CD4-positive, alpha-beta T cell (primary cell): ENCODE measurements at regions not wholly inside any gene's neighbourhood (a gene's known extent, or its start where the extent isn't known, plus 50 kb on each side); places are given as distances from the start of the nearest gene placed in this dataset.

Source experiments
- ATAC-seq: fragments of 200-7000 bp; cut with Tn5 transposase; one replicate; pipeline ENCODE4 v1.10.0; 2022; ENCODE audit warnings: mild to moderate bottlenecking; ENCODE audit not compliant: poor library complexity
- CTCF ChIA-PET: fragments of 350-600 bp; sonication (Branson Sonifier 250); formaldehyde crosslinking; loops from one replicate; lab custom pipeline; 2021; ENCODE audit warnings: antibody characterized with exemption, inconsistent platforms; lab: Charles Lee
- POLR2A ChIA-PET: fragments of 350-600 bp; sonication (Branson Sonifier 250); formaldehyde crosslinking; loops from one replicate; lab custom pipeline; 2021; ENCODE audit warnings: antibody characterized with exemption, inconsistent platforms; lab: Charles Lee
- DNase-seq, 14 experiments: peaks; one replicate each; pipeline ENCODE4 v3.0.0-alpha.2; 2013 to 2020; ENCODE audit warnings: mixed read lengths in 2 of 14
- H3K27ac ChIP-seq, 2 donors: one replicate each; pipeline versions ENCODE4 v1.5.1 to v1.7.0; 2013; ENCODE audit warnings: low read length in 2 of 2, low read depth in 1 of 2, mild to moderate bottlenecking in 1 of 2
- H3K27me3 ChIP-seq, 2 experiments: 1 replicate in 1 of 2; 2 replicates in 1 of 2; pipeline versions ENCODE4 v1.6.1 to v1.7.0; 2013; ENCODE audit warnings: low read length in 2 of 2, control low read depth in 1 of 2, mild to moderate bottlenecking in 1 of 2, moderate library complexity in 1 of 2; ENCODE audit not compliant: insufficient read depth in 2 of 2, control insufficient read depth in 1 of 2
- H3K36me3 ChIP-seq: one replicate; pipeline ENCODE4 v1.6.1; 2013; ENCODE audit warnings: low read length, control low read depth; ENCODE audit not compliant: insufficient read depth
- H3K4me1 ChIP-seq: one replicate; pipeline ENCODE4 v1.6.1; 2013; ENCODE audit warnings: low read length, control low read depth; ENCODE audit not compliant: insufficient read depth
- H3K4me3 ChIP-seq: one replicate; pipeline ENCODE4 v1.5.1; 2013; ENCODE audit warnings: mild to moderate bottlenecking, low read length, moderate library complexity
- H3K9me3 ChIP-seq, 2 experiments: 1 replicate in 1 of 2; 2 replicates in 1 of 2; pipeline versions ENCODE4 v1.6.1 to v1.7.0; 2013; ENCODE audit warnings: low read length in 2 of 2, mild to moderate bottlenecking in 2 of 2, control low read depth in 1 of 2, moderate library complexity in 1 of 2; ENCODE audit not compliant: control insufficient read depth in 1 of 2, insufficient read depth in 1 of 2
- H3K27ac Mint-ChIP-seq: one replicate; pipeline ENCODE4 v1.8.0; 2020; ENCODE audit warnings: mixed read lengths
- H3K27me3 Mint-ChIP-seq: one replicate; pipeline ENCODE4 v1.8.0; 2021; ENCODE audit warnings: mixed read lengths
- H3K36me3 Mint-ChIP-seq: one replicate; pipeline ENCODE4 v1.8.0; 2021; ENCODE audit warnings: low read depth, mixed read lengths
- H3K4me1 Mint-ChIP-seq: one replicate; pipeline ENCODE4 v1.8.0; 2021; ENCODE audit warnings: low read depth, mixed read lengths
- H3K4me3 Mint-ChIP-seq: one replicate; pipeline ENCODE4 v1.8.0; 2020; ENCODE audit warnings: mild to moderate bottlenecking, mixed read lengths
- H3K9me3 Mint-ChIP-seq: one replicate; pipeline ENCODE4 v1.8.0; 2020; ENCODE audit warnings: mixed read lengths
- CTCF ChIP-seq: fragments of 200-600 bp; IDR thresholded peaks from one replicate; pipeline ENCODE4 v1.8.0; 2022; ENCODE audit warnings: antibody characterized with exemption, mild to moderate bottlenecking
- intact Hi-C, 2 experiments: fragments of 100-400 bp; cut with DNase I in 1 of 2; cut with micrococcal nuclease in 1 of 2; formaldehyde crosslinking; loops; one replicate each; pipeline versions ENCODE4 v1.15.1 to v1.9.0; 2023 to 2025; cut with DNase I, micrococcal nuclease

- peaks cover 0 to 7% of the 10 kb centered on the region in 2 experiments for H3K27me3 ChIP-seq
- H3K4me1 ChIP-seq: no peaks in the 10 kb centered on the region
- CTCF ChIA-PET: no interaction called here
- Mint-ChIP-seq H3K27me3 (peaks cover 11% of the 10 kb centered on the region), H3K9me3 (no peaks in the 10 kb centered on the region), H3K27ac (no peak overlapping the region), H3K4me3 (no peak overlapping the region), H3K36me3 (no peaks in the 10 kb centered on the region), H3K4me1 (no peaks in the 10 kb centered on the region)
- POLR2A ChIA-PET: no interaction called here
- TF ChIP-seq CTCF: no peak
- no peaks in the 10 kb centered on the region for H3K9me3 ChIP-seq
- DNase-seq (no peak), ATAC-seq (no peak)
- H3K27ac ChIP-seq: no peak overlapping the region
- intact Hi-C loops: no loop called here
- no peak overlapping the region for H3K4me3 ChIP-seq
- H3K36me3 ChIP-seq: no peaks in the 10 kb centered on the region
These were observed 65.4 kb downstream of the HSPA13 start for GRCh38 chr21:14317507-14317906.

GRCh38 chr21:14313300-14313699, 69.6 kb downstream of the HSPA13 start:
- H3K4me1 Mint-ChIP-seq: no peaks in the 10 kb centered on the region
- POLR2A ChIA-PET: no interaction called here

GRCh38 chr21:14312871-14313270, 70.1 kb downstream of the HSPA13 start:
- intact Hi-C loops: no loop called here
- Histone ChIP-seq H3K27ac (no peak overlapping the region), H3K4me3 (no peak overlapping the region), H3K4me1 (no peaks in the 10 kb centered on the region), H3K9me3 (no peaks in the 10 kb centered on the region), H3K36me3 (no peaks in the 10 kb centered on the region), H3K27me3 (peaks cover 0 to 7% of the 10 kb centered on the region in 2 experiments)
- no peak overlapping the region for H3K27ac Mint-ChIP-seq
- no peaks in the 10 kb centered on the region for H3K9me3 Mint-ChIP-seq
- no peak overlapping the region for H3K4me3 Mint-ChIP-seq
- DNase-seq: no peak
- TF ChIP-seq CTCF: no peak
- H3K4me1 Mint-ChIP-seq: no peaks in the 10 kb centered on the region
- ChIA-PET CTCF (interaction anchor here (0.9 kb wide), 1 partner anchor 9 kb away, joined by 3 read pairs; no protein-coding TSS in a partner anchor), POLR2A (no interaction called here)
- H3K27me3 Mint-ChIP-seq: peaks cover 15% of the 10 kb centered on the region
- no peaks in the 10 kb centered on the region for H3K36me3 Mint-ChIP-seq
- ATAC-seq: no peak

More at GRCh38 chr21:14313300-14313699, 69.6 kb downstream of the HSPA13 start:
- CTCF ChIA-PET: interaction anchor here (0.9 kb wide), 1 partner anchor 9 kb away, joined by 3 read pairs; no protein-coding TSS in a partner anchor
- TF ChIP-seq CTCF: no peak
- intact Hi-C loops: no loop called here
- ATAC-seq (no peak), DNase-seq (no peak)
- Mint-ChIP-seq H3K27ac (no peak overlapping the region), H3K9me3 (no peaks in the 10 kb centered on the region), H3K27me3 (peaks cover 12% of the 10 kb centered on the region), H3K36me3 (no peaks in the 10 kb centered on the region), H3K4me3 (no peak overlapping the region)
- Histone ChIP-seq H3K27me3 (peaks cover 0 to 7% of the 10 kb centered on the region in 2 experiments), H3K4me3 (no peak overlapping the region), H3K36me3 (no peaks in the 10 kb centered on the region), H3K9me3 (no peaks in the 10 kb centered on the region), H3K4me1 (no peaks in the 10 kb centered on the region), H3K27ac (no peak overlapping the region)
